HL-60 (cell line): ENCODE measurements at regions not wholly inside any gene's neighbourhood (a gene's known extent, or its start where the extent isn't known, plus 50 kb on each side); places are given as distances from the start of the nearest gene placed in this dataset.
A peak's percentile ranks its signal among the peaks of the same experiment; 100 is the strongest.

ENCODE experiments used
- DNase-seq, 2 experiments: peaks; one replicate each; pipeline ENCODE4 v3.0.0-alpha.2; 2010 to 2020; ENCODE audit warnings: low read depth in 1 of 2, low spot score in 1 of 2
- H3K27ac ChIP-seq: fragments of 250-450 bp; sonication (Bioruptor Pico); replicated peaks from 2 replicates; pipeline ENCODE4 v1.5.1; 2020; ENCODE audit warnings: mild to moderate bottlenecking, moderate library complexity
- H3K27me3 ChIP-seq: fragments of 250-450 bp; sonication (Bioruptor Pico); 2 replicates; pipeline ENCODE4 v1.5.1; 2021; ENCODE audit warnings: mild to moderate bottlenecking, moderate library complexity; ENCODE audit not compliant: insufficient read depth, poor library complexity, severe bottlenecking
- H3K4me3 ChIP-seq: replicated peaks from 2 replicates; pipeline ENCODE4 v1.5.1; 2011; ENCODE audit warnings: mild to moderate bottlenecking, control low read depth, low read length; ENCODE audit not compliant: insufficient read depth
- GABPA ChIP-seq: IDR thresholded peaks from 2 replicates; pipeline ENCODE4 v1.6.1; 2012; ENCODE audit warnings: low read depth
- POLR2AphosphoS5 ChIP-seq: IDR thresholded peaks from 2 replicates; pipeline ENCODE4 v1.6.1; 2012; ENCODE audit warnings: low read depth
- SPI1 ChIP-seq: IDR thresholded peaks from 2 replicates; pipeline ENCODE4 v1.6.1; 2012; ENCODE audit warnings: low read depth, mild to moderate bottlenecking, borderline replicate concordance
- TF ChIP-seq, protein P1 (sequence below): IDR thresholded peaks from one replicate; pipeline ENCODE4 v1.5.1; 2011; ENCODE audit warnings: low read length, control low read depth, inconsistent platforms; ENCODE audit not compliant: insufficient read depth
- TF ChIP-seq, protein P2 (sequence below): IDR thresholded peaks from 2 replicates; pipeline ENCODE4 v1.6.1; 2012; ENCODE audit warnings: low read depth; ENCODE audit not compliant: insufficient replicate concordance

DNA sequence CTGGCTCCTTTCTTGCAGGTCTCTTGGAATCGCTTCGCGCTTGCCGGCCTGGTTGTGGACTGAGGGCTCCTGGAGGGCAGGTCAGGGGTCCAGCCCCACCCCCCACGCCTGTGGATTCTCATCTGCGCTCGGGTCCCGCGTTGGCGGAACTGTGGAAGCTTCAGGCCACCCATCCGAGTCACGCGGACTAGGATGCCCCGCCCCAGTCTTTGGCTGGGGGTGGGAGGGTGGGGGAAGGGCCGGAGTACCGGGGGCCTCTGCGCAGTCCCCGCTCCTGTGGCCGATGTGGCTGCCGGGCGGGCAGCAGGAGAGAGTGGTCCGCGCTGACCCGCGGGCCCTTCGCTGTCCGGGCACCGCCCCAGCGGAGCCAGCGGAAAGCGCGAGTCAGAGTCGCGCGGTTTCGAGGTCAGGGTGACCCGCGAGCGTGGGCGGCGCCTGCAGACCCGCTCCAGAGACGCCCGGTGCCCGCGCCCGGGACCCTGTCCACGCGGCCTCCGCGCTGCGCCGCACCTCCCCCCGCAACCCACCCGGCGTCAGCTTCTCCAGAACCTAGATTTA, 114.2 kb downstream of the KLF13 start:
- Histone ChIP-seq H3K27me3 (no peaks in the 10 kb centered on the region), H3K27ac (no peak overlapping the region), H3K4me3 (peak overlapping the region; percentile 36)
- TF ChIP-seq, protein P1, sequence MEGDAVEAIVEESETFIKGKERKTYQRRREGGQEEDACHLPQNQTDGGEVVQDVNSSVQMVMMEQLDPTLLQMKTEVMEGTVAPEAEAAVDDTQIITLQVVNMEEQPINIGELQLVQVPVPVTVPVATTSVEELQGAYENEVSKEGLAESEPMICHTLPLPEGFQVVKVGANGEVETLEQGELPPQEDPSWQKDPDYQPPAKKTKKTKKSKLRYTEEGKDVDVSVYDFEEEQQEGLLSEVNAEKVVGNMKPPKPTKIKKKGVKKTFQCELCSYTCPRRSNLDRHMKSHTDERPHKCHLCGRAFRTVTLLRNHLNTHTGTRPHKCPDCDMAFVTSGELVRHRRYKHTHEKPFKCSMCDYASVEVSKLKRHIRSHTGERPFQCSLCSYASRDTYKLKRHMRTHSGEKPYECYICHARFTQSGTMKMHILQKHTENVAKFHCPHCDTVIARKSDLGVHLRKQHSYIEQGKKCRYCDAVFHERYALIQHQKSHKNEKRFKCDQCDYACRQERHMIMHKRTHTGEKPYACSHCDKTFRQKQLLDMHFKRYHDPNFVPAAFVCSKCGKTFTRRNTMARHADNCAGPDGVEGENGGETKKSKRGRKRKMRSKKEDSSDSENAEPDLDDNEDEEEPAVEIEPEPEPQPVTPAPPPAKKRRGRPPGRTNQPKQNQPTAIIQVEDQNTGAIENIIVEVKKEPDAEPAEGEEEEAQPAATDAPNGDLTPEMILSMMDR: no peak
- TF ChIP-seq SPI1 (no peak), GABPA (no peak), POLR2AphosphoS5 (no peak)
- TF ChIP-seq, protein P2, sequence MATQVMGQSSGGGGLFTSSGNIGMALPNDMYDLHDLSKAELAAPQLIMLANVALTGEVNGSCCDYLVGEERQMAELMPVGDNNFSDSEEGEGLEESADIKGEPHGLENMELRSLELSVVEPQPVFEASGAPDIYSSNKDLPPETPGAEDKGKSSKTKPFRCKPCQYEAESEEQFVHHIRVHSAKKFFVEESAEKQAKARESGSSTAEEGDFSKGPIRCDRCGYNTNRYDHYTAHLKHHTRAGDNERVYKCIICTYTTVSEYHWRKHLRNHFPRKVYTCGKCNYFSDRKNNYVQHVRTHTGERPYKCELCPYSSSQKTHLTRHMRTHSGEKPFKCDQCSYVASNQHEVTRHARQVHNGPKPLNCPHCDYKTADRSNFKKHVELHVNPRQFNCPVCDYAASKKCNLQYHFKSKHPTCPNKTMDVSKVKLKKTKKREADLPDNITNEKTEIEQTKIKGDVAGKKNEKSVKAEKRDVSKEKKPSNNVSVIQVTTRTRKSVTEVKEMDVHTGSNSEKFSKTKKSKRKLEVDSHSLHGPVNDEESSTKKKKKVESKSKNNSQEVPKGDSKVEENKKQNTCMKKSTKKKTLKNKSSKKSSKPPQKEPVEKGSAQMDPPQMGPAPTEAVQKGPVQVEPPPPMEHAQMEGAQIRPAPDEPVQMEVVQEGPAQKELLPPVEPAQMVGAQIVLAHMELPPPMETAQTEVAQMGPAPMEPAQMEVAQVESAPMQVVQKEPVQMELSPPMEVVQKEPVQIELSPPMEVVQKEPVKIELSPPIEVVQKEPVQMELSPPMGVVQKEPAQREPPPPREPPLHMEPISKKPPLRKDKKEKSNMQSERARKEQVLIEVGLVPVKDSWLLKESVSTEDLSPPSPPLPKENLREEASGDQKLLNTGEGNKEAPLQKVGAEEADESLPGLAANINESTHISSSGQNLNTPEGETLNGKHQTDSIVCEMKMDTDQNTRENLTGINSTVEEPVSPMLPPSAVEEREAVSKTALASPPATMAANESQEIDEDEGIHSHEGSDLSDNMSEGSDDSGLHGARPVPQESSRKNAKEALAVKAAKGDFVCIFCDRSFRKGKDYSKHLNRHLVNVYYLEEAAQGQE: no peak
- DNase-seq: no peak

GRCh38 chr15:31442226-31442625, 115.6 kb downstream of the KLF13 start:
- no peak overlapping the region for H3K27ac ChIP-seq
- TF ChIP-seq, protein P2: no peak
- TF ChIP-seq, protein P1: no peak
- TF ChIP-seq GABPA: no peak
- TF ChIP-seq SPI1: no peak
- no peak for TF ChIP-seq POLR2AphosphoS5
- H3K4me3 ChIP-seq: no peak overlapping the region
- H3K27me3 ChIP-seq: no peaks in the 10 kb centered on the region
- no peak for DNase-seq

DNA sequence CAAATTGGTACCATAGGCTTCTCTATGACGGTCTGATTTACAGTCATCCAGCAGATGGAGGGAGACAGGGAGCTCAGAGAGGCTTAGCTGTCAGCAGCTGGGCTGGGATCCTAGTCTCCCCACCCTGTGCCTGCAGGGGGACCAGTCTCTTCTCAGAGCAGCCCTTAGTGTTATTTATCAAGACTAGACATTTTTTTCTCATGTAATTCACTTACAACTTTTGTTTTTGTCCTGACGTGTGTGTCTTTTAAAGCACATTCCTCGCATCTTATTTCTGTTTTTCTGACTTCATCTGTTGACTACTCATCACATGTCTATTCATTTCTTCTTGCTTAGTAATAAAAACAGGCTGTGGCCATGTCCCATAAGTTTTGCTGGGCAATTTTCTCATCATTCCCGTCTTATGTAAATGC, 116.1 kb downstream of the KLF13 start:
- Histone ChIP-seq H3K4me3 (no peak overlapping the region), H3K27ac (no peak overlapping the region), H3K27me3 (no peaks in the 10 kb centered on the region)
- DNase-seq: no peak
- no peak for TF ChIP-seq GABPA
- TF ChIP-seq, protein P1: no peak
- no peak for TF ChIP-seq SPI1
- TF ChIP-seq, protein P2: no peak
- TF ChIP-seq POLR2AphosphoS5: no peak
